ENCODE measurements at regions not wholly inside any gene's neighbourhood (a gene's known extent, or its start where the extent isn't known, plus 50 kb on each side); places are given as distances from the start of the nearest gene placed in this dataset.

GRCh38 chr20:40462566-40462965 is 226.5 kb downstream of the MAFB start:
- WGBS, 2 donors = 81 to 84% methylated on average over 1 of the region's 1 CpG
- Histone ChIP-seq H3K27ac (peak overlapping the region in 2 of 10 donors; percentile 4 to 82), H3K36me3 (no peaks in the 10 kb centered on the region)

DNA sequence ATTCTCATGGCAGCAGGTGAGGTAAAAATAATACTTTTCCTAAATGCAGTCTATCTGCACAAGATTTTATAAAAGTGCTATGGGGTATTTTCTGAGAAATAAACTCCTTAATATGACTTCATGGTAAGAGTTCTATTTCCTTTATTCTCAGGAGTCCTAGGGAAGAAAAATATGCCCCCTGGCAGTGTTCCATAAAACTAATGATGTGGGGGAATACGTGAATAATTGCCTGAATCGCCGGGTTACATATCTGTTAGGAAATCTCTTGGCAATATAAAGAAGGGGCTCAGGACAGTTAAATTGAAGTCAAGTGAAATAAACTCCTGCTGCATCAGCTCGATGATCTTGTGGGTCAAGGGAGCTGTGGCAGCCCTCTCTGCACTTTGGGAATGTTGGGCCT is 229.7 kb downstream of the MAFB start:
- Histone ChIP-seq H3K27ac (no peak overlapping the region), H3K27me3 (peaks cover 0 to 14% (median 3%) of the 10 kb centered on the region in 7 donors), H3K36me3 (no peaks in the 10 kb centered on the region), H3K4me3 (no peak overlapping the region), H3K4me1 (peaks cover 0 to 18% (median 0%) of the 10 kb centered on the region in 9 donors), H3K9me3 (no peaks in the 10 kb centered on the region)
- DNase-seq (no peak), ATAC-seq (no peak)
- WGBS, 2 donors = 70 to 73% methylated on average over 4 of the region's 4 CpGs
- intact Hi-C loops (cut with DNase I) = no loop called here
- TF ChIP-seq, protein P1, sequence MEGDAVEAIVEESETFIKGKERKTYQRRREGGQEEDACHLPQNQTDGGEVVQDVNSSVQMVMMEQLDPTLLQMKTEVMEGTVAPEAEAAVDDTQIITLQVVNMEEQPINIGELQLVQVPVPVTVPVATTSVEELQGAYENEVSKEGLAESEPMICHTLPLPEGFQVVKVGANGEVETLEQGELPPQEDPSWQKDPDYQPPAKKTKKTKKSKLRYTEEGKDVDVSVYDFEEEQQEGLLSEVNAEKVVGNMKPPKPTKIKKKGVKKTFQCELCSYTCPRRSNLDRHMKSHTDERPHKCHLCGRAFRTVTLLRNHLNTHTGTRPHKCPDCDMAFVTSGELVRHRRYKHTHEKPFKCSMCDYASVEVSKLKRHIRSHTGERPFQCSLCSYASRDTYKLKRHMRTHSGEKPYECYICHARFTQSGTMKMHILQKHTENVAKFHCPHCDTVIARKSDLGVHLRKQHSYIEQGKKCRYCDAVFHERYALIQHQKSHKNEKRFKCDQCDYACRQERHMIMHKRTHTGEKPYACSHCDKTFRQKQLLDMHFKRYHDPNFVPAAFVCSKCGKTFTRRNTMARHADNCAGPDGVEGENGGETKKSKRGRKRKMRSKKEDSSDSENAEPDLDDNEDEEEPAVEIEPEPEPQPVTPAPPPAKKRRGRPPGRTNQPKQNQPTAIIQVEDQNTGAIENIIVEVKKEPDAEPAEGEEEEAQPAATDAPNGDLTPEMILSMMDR (IDR thresholded peaks at IDR 0.05) = no peak

More at GRCh38 chr20:40462566-40462965, 226.5 kb downstream of the MAFB start:
- Histone ChIP-seq H3K9me3 (no peaks in the 10 kb centered on the region), H3K27me3 (peaks cover 0 to under 1% (median 0%) of the 10 kb centered on the region in 7 donors), H3K4me3 (no peak overlapping the region), H3K4me1 (peaks cover 0 to 31% (median 0%) of the 10 kb centered on the region in 9 donors)
- TF ChIP-seq, protein P1 (IDR thresholded peaks at IDR 0.05) = no peak
- no peak for DNase-seq
- no peak for ATAC-seq
- intact Hi-C loops (cut with DNase I) = loop anchor here in 1 of 10 donors (10.0 kb wide), 1 partner anchor 308 kb away; no protein-coding TSS in a partner anchor

DNA sequence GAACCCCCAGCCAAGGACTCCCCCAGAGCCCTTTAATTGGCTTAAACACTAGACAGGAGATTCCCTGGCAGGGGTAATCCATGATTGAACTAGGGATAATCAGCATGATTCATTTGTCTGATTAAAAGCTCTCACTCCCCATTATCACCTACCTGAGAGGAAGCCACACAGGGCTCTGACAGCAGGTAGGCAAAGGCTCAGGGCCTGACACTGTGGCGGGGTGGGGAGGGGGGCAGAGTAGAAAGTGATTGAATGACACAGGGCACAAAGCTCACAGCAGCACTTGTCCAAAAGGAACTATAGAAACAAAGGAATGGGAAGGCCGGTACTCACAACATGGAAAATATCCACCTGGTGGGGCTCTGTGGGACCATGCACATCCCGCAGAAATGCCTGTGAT is 231.6 kb downstream of the MAFB start:
- ATAC-seq = no peak
- intact Hi-C loops (cut with DNase I) = no loop called here
- WGBS, 2 donors = 61 to 79% methylated on average over 3 of the region's 3 CpGs
- no peak overlapping the region for H3K4me3 ChIP-seq
- DNase-seq = no peak
- TF ChIP-seq, protein P1 (IDR thresholded peaks at IDR 0.05) = no peak
- H3K27ac ChIP-seq = no peak overlapping the region
- no peaks in the 10 kb centered on the region for H3K36me3 ChIP-seq
- H3K4me1 ChIP-seq = peaks cover 0 to 3% (median 0%) of the 10 kb centered on the region in 9 donors
- H3K27me3 ChIP-seq = peaks cover 0 to 19% (median 3%) of the 10 kb centered on the region in 7 donors
- peaks cover 0 to 3% (median 0%) of the 10 kb centered on the region in 11 donors for H3K9me3 ChIP-seq

DNA sequence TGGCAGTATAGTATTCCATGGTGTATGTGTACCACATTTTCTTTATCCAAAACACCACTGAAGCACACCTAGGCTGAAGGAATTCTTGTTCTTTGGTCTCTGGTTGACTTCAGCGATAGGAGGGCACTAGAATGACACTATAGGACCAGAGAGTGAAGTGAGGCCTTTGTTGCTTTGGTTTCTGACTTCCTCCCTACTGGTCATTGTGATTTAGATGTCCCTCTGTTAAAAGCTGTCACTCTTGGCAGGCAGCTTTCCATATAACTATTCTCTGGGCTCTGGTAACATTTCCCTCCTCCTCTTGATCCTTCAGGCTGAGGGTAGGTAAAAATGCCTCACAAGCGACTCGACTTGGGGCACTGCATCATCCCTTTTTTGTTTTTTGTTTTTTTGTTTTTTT is 236.3 kb downstream of the MAFB start:
- Histone ChIP-seq H3K9me3 (peaks cover 0 to 4% (median 0%) of the 10 kb centered on the region in 11 donors), H3K27ac (no peak overlapping the region), H3K4me3 (no peak overlapping the region), H3K36me3 (no peaks in the 10 kb centered on the region), H3K4me1 (no peaks in the 10 kb centered on the region), H3K27me3 (peaks cover 0 to 21% (median 3%) of the 10 kb centered on the region in 7 donors)
- no peak for DNase-seq
- WGBS, 2 donors = 88 to 90% methylated on average over 3 of the region's 3 CpGs
- intact Hi-C loops (cut with DNase I) = no loop called here
- no peak for ATAC-seq
- TF ChIP-seq, protein P1 (IDR thresholded peaks at IDR 0.05) = no peak
